GM12878 (cell line): ENCODE measurements at regions not wholly inside any gene's neighbourhood (a gene's known extent, or its start where the extent isn't known, plus 50 kb on each side); places are given as distances from the start of the nearest gene placed in this dataset.
"Not testable (repeated sequence)": the region's sequence is repeated elsewhere in the genome, so short reads cannot be mapped to it uniquely, and the experiment has no call there.

Experiments
- ATAC-seq: fragments of 200-7000 bp; cut with Tn5 transposase; 3 replicates; pipeline ENCODE4 v1.9.1; 2020; ENCODE audit warnings: mild to moderate bottlenecking, moderate library complexity
- BruUV-seq: library from RNA; stranded (reverse); fragments of 400-500 nt; replicated peaks from 2 replicates; lab custom pipeline; 2021; lab: Mats Ljungman, UMichigan
- CTCF ChIA-PET: fragments of 300-600 bp; sonication (Branson Sonifier 250); formaldehyde crosslinking; extraction: SDS; loops from one replicate; lab custom pipeline; 2021; ENCODE audit warnings: inconsistent platforms; lab: Yijun Ruan, JAX
- POLR2A ChIA-PET: fragments of 350-600 bp; formaldehyde crosslinking; extraction: SDS; loops from one replicate; lab custom pipeline; 2021; ENCODE audit warnings: inconsistent platforms; lab: Charles Lee
- RAD21 ChIA-PET: fragments of 300-600 bp; sonication (Branson Sonifier 250); formaldehyde crosslinking; loops from one replicate; lab custom pipeline; 2023; ENCODE audit warnings: antibody characterized with exemption; ENCODE audit not compliant: unreplicated experiment; lab: Charles Lee
- SMC1A ChIA-PET: fragments of 300-600 bp; sonication (Branson Sonifier 250); formaldehyde crosslinking; loops from one replicate; lab custom pipeline; 2023; ENCODE audit not compliant: unreplicated experiment, uncharacterized antibody; lab: Charles Lee
- DNase-seq: peaks from one replicate; pipeline ENCODE4 v3.0.0-alpha.2; 2011; ENCODE audit warnings: low read depth, low spot score
- FAIRE-seq: peaks from 3 replicates; lab custom pipeline; 2011; peaks lifted over from hg19 to GRCh38; lab: Jason Lieb, UNC
- H2AFZ ChIP-seq: 2 replicates; pipeline ENCODE4 v1.6.0; 2011; ENCODE audit warnings: low read depth, low read length, control low read depth; ENCODE audit not compliant: control insufficient read depth
- H3K27ac ChIP-seq: 2 replicates; pipeline ENCODE4 v1.5.1; 2011; ENCODE audit warnings: control low read depth; ENCODE audit not compliant: control insufficient read depth, insufficient read depth
- H3K27me3 ChIP-seq, 2 experiments: replicated peaks in 1 of 2; 2 replicates each; pipeline versions ENCODE4 v1.6.0 to v1.6.1; 2011; ENCODE audit warnings: low read length in 1 of 2; ENCODE audit not compliant: control insufficient read depth in 2 of 2, insufficient read depth in 2 of 2
- H3K36me3 ChIP-seq, 2 experiments: 2 replicates each; pipeline ENCODE4 v1.5.1; 2011; ENCODE audit warnings: low read length in 1 of 2; ENCODE audit not compliant: control insufficient read depth in 2 of 2, insufficient read depth in 2 of 2
- H3K4me1 ChIP-seq: 2 replicates; pipeline ENCODE4 v1.6.1; 2011; ENCODE audit warnings: mild to moderate bottlenecking, low read length, moderate library complexity, mixed read lengths; ENCODE audit not compliant: control insufficient read depth, insufficient read depth
- H3K4me2 ChIP-seq: 2 replicates; pipeline ENCODE4 v1.6.0; 2011; ENCODE audit warnings: control low read depth; ENCODE audit not compliant: control insufficient read depth, insufficient read depth
- H3K4me3 ChIP-seq: fragments of 200-600 bp; sonication (generic); 2 replicates; pipeline ENCODE4 v1.5.1; 2016
- H3K79me2 ChIP-seq: 2 replicates; pipeline ENCODE4 v1.6.0; 2011; ENCODE audit warnings: low read length; ENCODE audit not compliant: control insufficient read depth, insufficient read depth
- H3K9ac ChIP-seq: 2 replicates; pipeline ENCODE4 v1.8.0; 2011; ENCODE audit warnings: low read length, control low read depth, mixed read lengths; ENCODE audit not compliant: control insufficient read depth, insufficient read depth
- H3K9me3 ChIP-seq: replicated peaks from 3 replicates; pipeline ENCODE4 v1.5.1; 2011; ENCODE audit warnings: mild to moderate bottlenecking, low read length; ENCODE audit not compliant: control insufficient read depth, insufficient read depth
- H4K20me1 ChIP-seq: 2 replicates; pipeline ENCODE4 v1.6.0; 2011; ENCODE audit not compliant: control insufficient read depth, insufficient read depth
- IRF4 ChIP-seq: IDR thresholded peaks from 2 replicates; pipeline ENCODE4 v1.6.1; 2011; ENCODE audit warnings: low read depth, low read length
- KAT2A ChIP-seq: conservative IDR thresholded peaks from 2 replicates; pipeline ENCODE4 v1.6.1; 2011; ENCODE audit warnings: low read depth, low read length; ENCODE audit not compliant: control insufficient read depth
- NFYB ChIP-seq: IDR thresholded peaks from 2 replicates; pipeline ENCODE4 v1.6.1; 2011; ENCODE audit warnings: low read depth, mild to moderate bottlenecking, low read length, improper control_type of control experiment, moderate library complexity; ENCODE audit not compliant: insufficient read depth
- TARDBP ChIP-seq: IDR thresholded peaks from 2 replicates; pipeline ENCODE4 v1.6.1; 2016; ENCODE audit warnings: borderline replicate concordance
- WGBS: methylation state at CpG from one replicate; pipeline ENCODE4 v1.1.6; 2016; ENCODE audit warnings: low lambda C conversion rate; ENCODE audit not compliant: insufficient replicate concordance, insufficient coverage; ENCODE audit errors: missing lambda C conversion rate; 5-methylcytosine and 5-hydroxymethylcytosine counted together
- in situ Hi-C: fragments of 300-500 bp; cut with MboI; formaldehyde crosslinking; loops from 9 replicates; pipeline ENCODE4 v1.14.3; 2018; ENCODE audit warnings: mixed read lengths
- intact Hi-C: fragments of 100-400 bp; cut with micrococcal nuclease; formaldehyde crosslinking; loops from one replicate; pipeline ENCODE4 v1.14.2; 2022; ENCODE audit not compliant: unreplicated experiment

GRCh38 chr13:93041566-93041965 lies 185.0 kb upstream of the GPC6 start:
- H3K36me3 ChIP-seq, BruUV-seq, SMC1A ChIA-PET, H2AFZ ChIP-seq, POLR2A ChIA-PET, FAIRE-seq, in situ Hi-C loops, intact Hi-C loops, CTCF ChIA-PET, ATAC-seq, H4K20me1 ChIP-seq, H3K4me1 ChIP-seq, H3K4me2 ChIP-seq, H3K27me3 ChIP-seq, H3K9ac ChIP-seq, RAD21 ChIA-PET, H3K4me3 ChIP-seq, H3K79me2 ChIP-seq, H3K9me3 ChIP-seq, DNase-seq, H3K27ac ChIP-seq: not testable (repeated sequence)
- WGBS, result 75% methylated on average over 4 of the region's 4 CpGs

- SMC1A ChIA-PET, result no interaction called here
- WGBS, result 0% methylated on average over 1 of the region's 1 CpG
- RAD21 ChIA-PET, result no interaction called here
These were observed 180.8 kb upstream of the GPC6 start for GRCh38 chr13:93045836-93046235.

More at GRCh38 chr13:93045836-93046235, 180.8 kb upstream of the GPC6 start:
- Histone ChIP-seq H3K27ac (no peak overlapping the region), H4K20me1 (no peaks in the 10 kb centered on the region), H3K36me3 (no peaks in the 10 kb centered on the region), H3K79me2 (no peaks in the 10 kb centered on the region), H3K4me1 (no peaks in the 10 kb centered on the region), H3K9me3 (no peaks in the 10 kb centered on the region), H2AFZ (no peak overlapping the region), H3K27me3 (no peaks in the 10 kb centered on the region), H3K4me2 (no peak overlapping the region), H3K9ac (no peak overlapping the region), H3K4me3 (no peak overlapping the region)
- intact Hi-C loops (no loop called here), in situ Hi-C loops (no loop called here)
- ATAC-seq (no peak), FAIRE-seq (no peak), DNase-seq (no peak)
- no TSS peak for BruUV-seq
- POLR2A ChIA-PET, result no interaction called here
- CTCF ChIA-PET, result no interaction called here
- TF ChIP-seq KAT2A (no peak), IRF4 (no peak), TARDBP (no peak), NFYB (no peak)
